ENCODE measurements at regions not wholly inside any gene's neighbourhood (a gene's known extent, or its start where the extent isn't known, plus 50 kb on each side); places are given as distances from the start of the nearest gene placed in this dataset.

GRCh38 chr12:130009961-130010360 lies 106.1 kb upstream of the TMEM132D start:
- TF ChIP-seq EP300 (IDR thresholded peaks at IDR 0.05; ENCODE audit: borderline replicate concordance in 1 of 2, low read depth in 1 of 2, low read length in 1 of 2) (no peak), CTCF (IDR thresholded peaks at IDR 0.05) (no peak), RAD21 (IDR thresholded peaks at IDR 0.05; ENCODE audit: low read length) (no peak)

Data from SK-N-SH (cell line).